ENCODE measurements at regions not wholly inside any gene's neighbourhood (a gene's known extent, or its start where the extent isn't known, plus 50 kb on each side); places are given as distances from the start of the nearest gene placed in this dataset.
"Not testable (repeated sequence)": the region's sequence is repeated elsewhere in the genome, so short reads cannot be mapped to it uniquely, and the experiment has no call there.

GRCh38 chr1:102821707-102822106, 286.6 kb downstream of the COL11A1 start:
- DNase-seq (ENCODE audit: low read depth in 2 of 2), result no peak

- DNase-seq (ENCODE audit: low read depth in 2 of 2), result no peak
These were observed 307.9 kb downstream of the COL11A1 start for GRCh38 chr1:102800406-102800805.

GRCh38 chr1:102799496-102799895, 308.8 kb downstream of the COL11A1 start:
- DNase-seq (ENCODE audit: low read depth in 2 of 2), result no peak

- no peak for DNase-seq (ENCODE audit: low read depth in 2 of 2)
These were observed 309.6 kb downstream of the COL11A1 start for GRCh38 chr1:102798718-102799117.

- no peak for DNase-seq (ENCODE audit: low read depth in 2 of 2)
These were observed 311.9 kb downstream of the COL11A1 start for GRCh38 chr1:102796429-102796828.

GRCh38 chr1:102790997-102791396, 317.3 kb downstream of the COL11A1 start:
- no peak for DNase-seq (ENCODE audit: low read depth in 2 of 2)

- DNase-seq (ENCODE audit: low read depth in 2 of 2), result not testable (repeated sequence)
These were observed 318.4 kb downstream of the COL11A1 start for GRCh38 chr1:102789951-102790350.

- DNase-seq (ENCODE audit: low read depth in 2 of 2), result no peak
These were observed 324.8 kb downstream of the COL11A1 start for GRCh38 chr1:102783487-102783886.

GRCh38 chr1:102782144-102782543, 326.2 kb downstream of the COL11A1 start:
- no peak for DNase-seq (ENCODE audit: low read depth in 2 of 2)

- no peak for DNase-seq (ENCODE audit: low read depth in 2 of 2)
These were observed 332.3 kb downstream of the COL11A1 start for GRCh38 chr1:102776071-102776470.

GRCh38 chr1:102772831-102773230, 335.5 kb downstream of the COL11A1 start:
- DNase-seq (ENCODE audit: low read depth in 2 of 2), result no peak

- no peak for DNase-seq (ENCODE audit: low read depth in 2 of 2)
These were observed 349.9 kb downstream of the COL11A1 start for GRCh38 chr1:102758418-102758817.

- DNase-seq (ENCODE audit: low read depth in 2 of 2), result no peak
These were observed 351.0 kb downstream of the COL11A1 start for GRCh38 chr1:102757363-102757762.

- DNase-seq (ENCODE audit: low read depth in 2 of 2), result no peak
These were observed 357.2 kb downstream of the COL11A1 start for GRCh38 chr1:102751111-102751510.

- DNase-seq (ENCODE audit: low read depth in 2 of 2), result no peak
These were observed 365.9 kb downstream of the COL11A1 start for GRCh38 chr1:102742426-102742825.

GRCh38 chr1:102733491-102734236, 374.7 kb downstream of the COL11A1 start:
- no peak for DNase-seq (ENCODE audit: low read depth in 2 of 2)

- DNase-seq (ENCODE audit: low read depth in 2 of 2), result no peak
These were observed 375.4 kb downstream of the COL11A1 start for GRCh38 chr1:102732927-102733326.

- no peak for DNase-seq (ENCODE audit: low read depth in 2 of 2)
These were observed 381.9 kb downstream of the COL11A1 start for GRCh38 chr1:102726417-102726816.

GRCh38 chr1:102724741-102725140, 383.6 kb downstream of the COL11A1 start:
- DNase-seq (ENCODE audit: low read depth in 2 of 2), result no peak

GRCh38 chr1:102715150-102715549, 393.2 kb downstream of the COL11A1 start:
- no peak for DNase-seq (ENCODE audit: low read depth in 2 of 2)

- DNase-seq (ENCODE audit: low read depth in 2 of 2), result no peak
These were observed 408.8 kb downstream of the COL11A1 start for GRCh38 chr1:102699524-102699923.

GRCh38 chr1:102693345-102693744, 415.0 kb downstream of the COL11A1 start:
- DNase-seq (ENCODE audit: low read depth in 2 of 2), result no peak

- DNase-seq (ENCODE audit: low read depth in 2 of 2), result no peak
These were observed 416.7 kb downstream of the COL11A1 start for GRCh38 chr1:102691592-102692090.

- no peak for DNase-seq (ENCODE audit: low read depth in 2 of 2)
These were observed 420.9 kb downstream of the COL11A1 start for GRCh38 chr1:102687383-102687782.

All from stimulated activated CD4-positive, alpha-beta T cell treated with anti-CD3 and anti-CD28 coated beads, Interleukin-4, amount 100 ng/mL, for 48 hours (primary cell).